Loucy (cell line): ENCODE measurements at regions not wholly inside any gene's neighbourhood (a gene's known extent, or its start where the extent isn't known, plus 50 kb on each side); places are given as distances from the start of the nearest gene placed in this dataset.

ENCODE experiments used
- H2AFZ ChIP-seq: fragments of 200-600 bp; sonication (generic); 2 replicates; pipeline ENCODE4 v1.6.0; 2016; ENCODE audit warnings: antibody characterized with exemption, mild to moderate bottlenecking, low read length, moderate library complexity
- H3F3A ChIP-seq: fragments of 200-600 bp; 2 replicates; pipeline ENCODE4 v1.6.0; 2016; ENCODE audit warnings: antibody characterized with exemption, low read depth, mild to moderate bottlenecking
- H3K27me3 ChIP-seq: fragments of 200-600 bp; sonication (generic); 2 replicates; pipeline ENCODE4 v1.6.1; 2014; ENCODE audit warnings: low read length, mild to moderate bottlenecking; ENCODE audit not compliant: insufficient read depth, poor library complexity, severe bottlenecking
- H3K36me3 ChIP-seq: fragments of 200-600 bp; sonication (generic); 2 replicates; pipeline ENCODE4 v1.6.1; 2016; ENCODE audit warnings: low read length; ENCODE audit not compliant: insufficient read depth
- H3K4me1 ChIP-seq: fragments of 200-600 bp; sonication (generic); 2 replicates; pipeline ENCODE4 v1.5.1; 2014; ENCODE audit warnings: low read length, mild to moderate bottlenecking; ENCODE audit not compliant: insufficient read depth, poor library complexity, severe bottlenecking
- H3K4me2 ChIP-seq: fragments of 200-600 bp; sonication (generic); 2 replicates; pipeline ENCODE4 v1.6.0; 2014; ENCODE audit warnings: antibody characterized with exemption, low read length, low read depth, mild to moderate bottlenecking; ENCODE audit not compliant: poor library complexity, severe bottlenecking
- H3K4me3 ChIP-seq: fragments of 200-600 bp; sonication (generic); 2 replicates; pipeline ENCODE4 v1.5.1; 2014; ENCODE audit warnings: low read length, mild to moderate bottlenecking, mixed read lengths; ENCODE audit not compliant: poor library complexity, severe bottlenecking
- H3K79me2 ChIP-seq: fragments of 200-600 bp; sonication (generic); 2 replicates; pipeline ENCODE4 v1.6.1; 2014; ENCODE audit warnings: low read length; ENCODE audit not compliant: insufficient read depth
- H3K9ac ChIP-seq: fragments of 200-600 bp; sonication (generic); 2 replicates; pipeline ENCODE4 v1.6.0; 2014; ENCODE audit warnings: mild to moderate bottlenecking, low read depth, low read length, moderate library complexity; ENCODE audit not compliant: poor library complexity, severe bottlenecking
- H3K9me2 ChIP-seq: fragments of 200-600 bp; sonication (generic); replicated peaks from 2 replicates; pipeline ENCODE4 v1.6.1; 2016; ENCODE audit warnings: low read depth, low read length, mixed read lengths
- H3K9me3 ChIP-seq: fragments of 200-600 bp; sonication (generic); 2 replicates; pipeline ENCODE4 v1.6.1; 2014; ENCODE audit warnings: mild to moderate bottlenecking, antibody characterized with exemption, low read length, low read depth; ENCODE audit not compliant: insufficient read depth
- H4K20me1 ChIP-seq: fragments of 200-600 bp; sonication (generic); 2 replicates; pipeline ENCODE4 v1.6.0; 2014; ENCODE audit warnings: antibody characterized with exemption, low read length, mild to moderate bottlenecking; ENCODE audit not compliant: insufficient read depth, poor library complexity, severe bottlenecking
- EZH2phosphoT487 ChIP-seq: fragments of 200-600 bp; IDR thresholded peaks from 2 replicates; pipeline ENCODE4 v1.6.1; 2018; ENCODE audit warnings: antibody characterized with exemption, mild to moderate bottlenecking, moderate library complexity, borderline replicate concordance
- TF ChIP-seq, protein P1 (sequence below): fragments of 200-600 bp; sonication (generic); conservative IDR thresholded peaks from 2 replicates; pipeline ENCODE4 v1.5.1; 2014; ENCODE audit warnings: mild to moderate bottlenecking, antibody characterized with exemption, low read length

DNA sequence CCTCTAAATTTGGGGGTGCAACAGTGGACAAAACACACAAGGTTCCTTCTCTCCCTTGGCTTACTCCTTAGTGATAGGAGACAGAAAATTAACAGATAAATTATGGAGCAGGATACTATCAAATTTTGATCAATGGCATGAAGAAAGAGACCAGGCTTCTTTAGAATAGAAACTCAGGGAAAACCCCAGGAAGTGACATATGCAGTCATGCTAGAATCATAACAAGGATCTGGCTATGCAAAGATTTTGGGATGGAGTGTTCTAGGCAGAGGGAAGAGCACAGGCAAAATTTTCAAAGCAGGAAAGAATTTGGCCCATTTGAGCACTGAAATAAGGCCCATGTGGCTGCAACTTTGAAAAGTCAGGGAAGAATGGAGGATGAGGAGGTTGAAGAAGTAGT is 182.3 kb upstream of the PLEKHG7 start:
- TF ChIP-seq, protein P1, sequence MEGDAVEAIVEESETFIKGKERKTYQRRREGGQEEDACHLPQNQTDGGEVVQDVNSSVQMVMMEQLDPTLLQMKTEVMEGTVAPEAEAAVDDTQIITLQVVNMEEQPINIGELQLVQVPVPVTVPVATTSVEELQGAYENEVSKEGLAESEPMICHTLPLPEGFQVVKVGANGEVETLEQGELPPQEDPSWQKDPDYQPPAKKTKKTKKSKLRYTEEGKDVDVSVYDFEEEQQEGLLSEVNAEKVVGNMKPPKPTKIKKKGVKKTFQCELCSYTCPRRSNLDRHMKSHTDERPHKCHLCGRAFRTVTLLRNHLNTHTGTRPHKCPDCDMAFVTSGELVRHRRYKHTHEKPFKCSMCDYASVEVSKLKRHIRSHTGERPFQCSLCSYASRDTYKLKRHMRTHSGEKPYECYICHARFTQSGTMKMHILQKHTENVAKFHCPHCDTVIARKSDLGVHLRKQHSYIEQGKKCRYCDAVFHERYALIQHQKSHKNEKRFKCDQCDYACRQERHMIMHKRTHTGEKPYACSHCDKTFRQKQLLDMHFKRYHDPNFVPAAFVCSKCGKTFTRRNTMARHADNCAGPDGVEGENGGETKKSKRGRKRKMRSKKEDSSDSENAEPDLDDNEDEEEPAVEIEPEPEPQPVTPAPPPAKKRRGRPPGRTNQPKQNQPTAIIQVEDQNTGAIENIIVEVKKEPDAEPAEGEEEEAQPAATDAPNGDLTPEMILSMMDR: no peak
- TF ChIP-seq EZH2phosphoT487: no peak
- Histone ChIP-seq H3K27me3 (no peaks in the 10 kb centered on the region), H3K4me3 (no peak overlapping the region), H2AFZ (no peak overlapping the region), H3K36me3 (no peaks in the 10 kb centered on the region), H3K4me1 (no peaks in the 10 kb centered on the region), H3K9ac (no peak overlapping the region), H3K79me2 (no peaks in the 10 kb centered on the region), H3F3A (no peaks in the 10 kb centered on the region), H3K9me2 (no peaks in the 10 kb centered on the region), H3K9me3 (no peaks in the 10 kb centered on the region), H4K20me1 (no peaks in the 10 kb centered on the region), H3K4me2 (no peak overlapping the region)

DNA sequence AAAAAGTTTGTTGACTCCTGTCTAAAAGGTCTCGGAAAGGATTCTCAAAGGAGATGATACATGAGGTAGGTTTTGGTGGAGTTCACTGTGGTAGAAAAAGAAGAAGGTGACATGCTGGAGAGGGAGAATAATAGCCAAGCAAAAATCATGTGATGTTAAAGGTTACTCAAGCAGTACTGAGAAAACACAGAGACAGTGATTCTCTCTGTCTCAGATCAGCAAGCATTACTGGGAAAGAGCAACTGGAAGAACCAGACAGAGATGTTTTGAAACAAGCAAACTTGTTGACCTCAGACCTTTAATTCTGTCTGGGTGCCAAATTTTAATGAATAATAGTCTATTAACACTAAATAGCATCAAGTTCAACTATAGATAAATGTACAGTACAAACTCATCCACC is 183.5 kb upstream of the PLEKHG7 start:
- Histone ChIP-seq H3K4me3 (no peak overlapping the region), H3K9me3 (no peaks in the 10 kb centered on the region; the same call in 1 of the 2 replicates), H3K27me3 (no peaks in the 10 kb centered on the region), H3K9ac (no peak overlapping the region), H3K79me2 (no peaks in the 10 kb centered on the region), H3K4me1 (no peaks in the 10 kb centered on the region), H3K4me2 (no peak overlapping the region), H3K36me3 (no peaks in the 10 kb centered on the region), H4K20me1 (no peaks in the 10 kb centered on the region), H2AFZ (no peak overlapping the region), H3F3A (no peaks in the 10 kb centered on the region), H3K9me2 (no peaks in the 10 kb centered on the region)
- TF ChIP-seq, protein P1: no peak
- TF ChIP-seq EZH2phosphoT487: no peak

DNA sequence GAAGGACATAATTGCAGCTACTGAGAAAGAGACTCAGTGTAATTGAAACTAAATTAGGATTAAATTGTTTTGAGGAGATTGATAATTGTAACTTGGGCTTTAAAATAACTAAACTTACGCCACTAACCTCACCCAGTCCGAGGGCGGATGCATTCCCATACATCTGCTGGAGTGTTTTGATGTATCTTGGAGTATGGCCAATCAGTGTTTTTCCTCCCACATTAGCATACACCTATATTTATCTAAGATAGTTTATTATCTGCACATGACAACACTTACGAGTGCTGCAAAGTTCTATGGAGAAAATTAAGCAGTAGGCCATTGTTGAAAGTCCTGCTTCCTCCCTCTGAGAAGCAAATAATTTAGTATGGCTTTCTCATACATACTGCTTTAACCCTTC is 184.7 kb upstream of the PLEKHG7 start:
- Histone ChIP-seq H3K4me1 (no peaks in the 10 kb centered on the region), H3K79me2 (no peaks in the 10 kb centered on the region), H3K36me3 (no peaks in the 10 kb centered on the region), H4K20me1 (no peaks in the 10 kb centered on the region), H3K4me2 (no peak overlapping the region), H3K4me3 (no peak overlapping the region), H3K9me2 (no peaks in the 10 kb centered on the region), H2AFZ (no peak overlapping the region), H3F3A (no peaks in the 10 kb centered on the region), H3K27me3 (no peaks in the 10 kb centered on the region), H3K9ac (no peak overlapping the region), H3K9me3 (no peaks in the 10 kb centered on the region; the same call in 1 of the 2 replicates)
- TF ChIP-seq EZH2phosphoT487: no peak
- TF ChIP-seq, protein P1: no peak
